NB4 (cell line): ENCODE measurements at regions not wholly inside any gene's neighbourhood (a gene's known extent, or its start where the extent isn't known, plus 50 kb on each side); places are given as distances from the start of the nearest gene placed in this dataset.
"Not testable (repeated sequence)": the region's sequence is repeated elsewhere in the genome, so short reads cannot be mapped to it uniquely, and the experiment has no call there.

Source experiments
- CTCF ChIP-seq: IDR thresholded peaks from one replicate; pipeline ENCODE4 v1.5.1; 2012; ENCODE audit warnings: low read depth, low read length
- MAX ChIP-seq: IDR thresholded peaks from 2 replicates; pipeline ENCODE4 v1.6.1; 2011; ENCODE audit warnings: low read depth, low read length

DNA sequence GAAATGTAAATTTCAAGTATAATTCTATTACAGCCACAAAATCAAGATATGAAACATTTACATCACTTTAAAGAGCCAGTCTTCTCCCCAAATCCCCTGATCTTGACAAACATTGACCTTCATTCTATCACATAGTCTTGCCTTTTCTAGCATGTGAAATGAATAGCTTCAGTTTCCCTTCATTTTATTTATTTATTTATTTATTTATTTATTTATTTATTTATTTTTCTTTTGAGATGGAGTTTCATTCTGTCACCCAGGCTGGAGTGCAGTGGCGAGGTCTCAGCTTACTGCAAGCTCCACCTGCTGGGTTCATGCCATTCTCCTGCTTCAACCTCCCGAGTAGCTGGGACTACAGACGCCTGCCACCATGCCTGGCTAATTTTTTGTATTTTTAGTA is 147.9 kb downstream of the MSL3 start:
- not testable (repeated sequence) for TF ChIP-seq MAX, CTCF
